ENCODE measurements at regions not wholly inside any gene's neighbourhood (a gene's known extent, or its start where the extent isn't known, plus 50 kb on each side); places are given as distances from the start of the nearest gene placed in this dataset.

GRCh38 chr1:74953622-74954021 is 180.6 kb upstream of the LHX8 start:
- TF ChIP-seq POLR2AphosphoS5 (IDR thresholded peaks at IDR 0.05; ENCODE audit: low read depth, low read length), result no peak
- no peak for TF ChIP-seq POLR2A (IDR thresholded peaks at IDR 0.05; ENCODE audit: low read depth, low read length)
- TF ChIP-seq TAF1 (IDR thresholded peaks at IDR 0.05; ENCODE audit: low read depth, low read length), result no peak
- TF ChIP-seq SPI1 (IDR thresholded peaks at IDR 0.05; ENCODE audit: low read depth, low read length), result no peak
